Activated naive CD8-positive, alpha-beta T cell treated with anti-CD3 and anti-CD28 coated beads, Interleukin-2, amount 10 ng/mL, durations not matched to agents 7 days and 5 days (primary cell): ENCODE measurements at regions not wholly inside any gene's neighbourhood (a gene's known extent, or its start where the extent isn't known, plus 50 kb on each side); places are given as distances from the start of the nearest gene placed in this dataset.
"Not testable (repeated sequence)": the region's sequence is repeated elsewhere in the genome, so short reads cannot be mapped to it uniquely, and the experiment has no call there.

Experiments used
- ATAC-seq: fragments of 150-1000 bp; cut with Tn5 transposase; one replicate; pipeline ENCODE4 v1.10.0; 2021; ENCODE audit warnings: low read depth, moderate library complexity
- POLR2A ChIA-PET: fragments of 350-600 bp; sonication (Branson Sonifier 250); formaldehyde crosslinking; loops from one replicate; lab custom pipeline; 2021; ENCODE audit warnings: antibody characterized with exemption; lab: Charles Lee
- DNase-seq: peaks from one replicate; pipeline ENCODE4 v3.0.0; 2021
- H3K27ac Mint-ChIP-seq: one replicate; pipeline ENCODE4 v1.8.0; 2022; ENCODE audit warnings: mild to moderate bottlenecking, mixed read lengths
- H3K27me3 Mint-ChIP-seq: one replicate; pipeline ENCODE4 v1.8.0; 2022; ENCODE audit warnings: mild to moderate bottlenecking, moderate library complexity, mixed read lengths
- H3K36me3 Mint-ChIP-seq: one replicate; pipeline ENCODE4 v1.8.0; 2021; ENCODE audit warnings: mild to moderate bottlenecking, mixed read lengths
- H3K4me1 Mint-ChIP-seq: one replicate; pipeline ENCODE4 v1.8.0; 2021; ENCODE audit warnings: mixed read lengths
- H3K4me3 Mint-ChIP-seq: one replicate; pipeline ENCODE4 v1.8.0; 2022; ENCODE audit warnings: mild to moderate bottlenecking, moderate library complexity, mixed read lengths
- H3K9me3 Mint-ChIP-seq: one replicate; pipeline ENCODE4 v1.8.0; 2021; ENCODE audit warnings: mixed read lengths

DNA sequence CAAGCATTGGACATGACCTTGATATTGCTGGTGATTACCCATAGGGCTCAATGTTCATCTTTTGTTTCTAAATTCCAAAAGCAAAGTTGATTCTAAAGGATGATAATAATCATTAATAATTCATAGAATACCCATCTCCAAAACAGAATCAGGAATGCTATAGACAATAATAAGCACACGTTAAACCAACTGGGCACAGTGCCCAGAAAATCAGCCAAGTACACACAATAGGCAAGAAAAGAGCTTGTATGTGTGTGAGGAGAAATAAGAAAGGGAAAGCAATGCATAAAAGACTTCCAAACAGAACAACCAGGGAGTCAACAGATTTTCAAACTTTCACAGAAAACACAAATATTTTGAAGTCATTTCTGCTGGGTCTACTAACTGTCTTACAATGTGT is 242.3 kb upstream of the TEKT4 start:
- ATAC-seq, POLR2A ChIA-PET, H3K4me1 Mint-ChIP-seq, H3K36me3 Mint-ChIP-seq, H3K9me3 Mint-ChIP-seq, DNase-seq, H3K27ac Mint-ChIP-seq, H3K27me3 Mint-ChIP-seq, H3K4me3 Mint-ChIP-seq: not testable (repeated sequence)

DNA sequence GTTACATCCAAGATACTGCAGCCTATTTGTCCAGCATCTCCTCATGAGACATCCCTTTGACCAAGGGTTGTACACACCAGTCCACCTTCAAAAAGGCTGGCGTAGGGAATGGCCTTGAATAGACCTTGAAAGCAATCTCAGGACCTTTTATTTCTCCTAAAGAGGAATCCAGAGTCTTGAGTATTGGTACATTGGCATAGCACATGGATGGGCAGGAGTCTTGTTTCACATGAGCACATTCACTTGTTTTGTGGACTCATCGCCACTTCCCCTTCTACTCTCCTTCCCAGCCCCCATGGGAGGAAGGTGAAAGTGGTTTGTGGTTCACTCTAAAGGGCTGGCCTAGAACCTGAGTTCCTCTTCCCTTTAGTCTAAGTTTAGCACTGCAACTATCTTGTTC is 229.8 kb upstream of the TEKT4 start:
- H3K27ac Mint-ChIP-seq, H3K4me1 Mint-ChIP-seq, H3K9me3 Mint-ChIP-seq, H3K36me3 Mint-ChIP-seq, H3K27me3 Mint-ChIP-seq, ATAC-seq, DNase-seq, POLR2A ChIA-PET, H3K4me3 Mint-ChIP-seq: not testable (repeated sequence)

DNA sequence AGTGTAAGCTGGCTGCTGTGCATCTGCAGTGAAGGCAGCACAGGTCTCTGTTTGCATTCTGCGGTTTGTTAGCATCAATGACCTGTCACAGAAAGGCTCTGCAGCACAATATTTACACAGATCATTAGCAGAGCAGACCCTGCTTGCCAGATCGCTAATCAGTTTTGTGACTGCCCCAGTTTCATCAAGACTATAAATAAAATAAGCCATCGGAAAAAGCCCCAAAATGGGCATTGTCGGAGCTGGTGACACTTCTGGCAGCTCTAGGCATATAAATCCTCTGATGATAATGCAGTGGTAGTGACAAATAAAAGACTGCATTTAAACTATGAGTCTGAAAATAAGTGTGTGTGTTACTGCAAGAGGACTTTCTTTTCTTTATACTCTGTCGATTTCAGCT is 219.1 kb upstream of the TEKT4 start:
- H3K36me3 Mint-ChIP-seq, DNase-seq, ATAC-seq, H3K4me3 Mint-ChIP-seq, POLR2A ChIA-PET, H3K4me1 Mint-ChIP-seq, H3K27ac Mint-ChIP-seq, H3K9me3 Mint-ChIP-seq, H3K27me3 Mint-ChIP-seq: not testable (repeated sequence)

DNA sequence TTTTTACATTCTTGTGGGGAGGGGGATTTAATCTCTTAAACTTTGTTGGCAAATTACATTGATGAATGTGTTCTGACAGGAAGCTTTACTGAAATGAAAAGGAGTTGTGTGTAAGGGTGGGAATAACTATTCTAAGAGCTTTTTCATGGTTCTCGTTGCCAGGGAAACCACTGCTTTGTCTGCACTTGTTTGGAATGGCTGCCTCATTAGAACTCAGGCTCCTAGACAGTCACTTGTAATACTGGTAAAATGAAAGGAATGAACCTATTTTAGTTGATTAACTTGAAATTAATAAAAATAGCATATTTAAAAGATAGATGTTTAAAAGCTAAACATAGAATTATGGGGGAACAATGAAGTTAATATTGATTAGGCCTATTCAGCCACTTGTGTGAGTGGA is 201.4 kb upstream of the TEKT4 start:
- ATAC-seq, H3K27me3 Mint-ChIP-seq, POLR2A ChIA-PET: not testable (repeated sequence)

DNA sequence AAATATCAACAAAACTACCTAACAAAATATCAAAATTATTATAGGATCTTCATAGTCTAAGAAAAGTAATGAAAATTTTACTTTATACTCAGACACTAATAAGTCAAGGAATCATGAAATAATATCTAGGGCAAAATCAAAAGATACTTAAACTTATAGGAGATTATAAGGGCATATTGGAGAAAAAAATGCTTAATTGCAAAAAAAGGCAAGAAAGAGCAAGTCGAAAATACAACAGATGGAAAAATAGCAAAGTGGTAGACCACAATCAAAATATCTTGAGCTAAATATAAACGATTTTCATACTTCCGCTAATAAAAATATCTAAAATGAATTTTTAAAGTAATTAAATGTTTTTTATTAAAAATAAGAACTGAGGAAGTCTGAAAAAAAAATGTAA is 177.0 kb upstream of the TEKT4 start:
- H3K36me3 Mint-ChIP-seq, H3K4me3 Mint-ChIP-seq, DNase-seq, H3K27ac Mint-ChIP-seq, H3K4me1 Mint-ChIP-seq, POLR2A ChIA-PET, ATAC-seq, H3K27me3 Mint-ChIP-seq, H3K9me3 Mint-ChIP-seq: not testable (repeated sequence)

More for the DNA sequence above, 201.4 kb upstream of the TEKT4 start:
- not testable (repeated sequence) for H3K27ac Mint-ChIP-seq, H3K4me3 Mint-ChIP-seq, H3K9me3 Mint-ChIP-seq, H3K36me3 Mint-ChIP-seq, DNase-seq, H3K4me1 Mint-ChIP-seq

DNA sequence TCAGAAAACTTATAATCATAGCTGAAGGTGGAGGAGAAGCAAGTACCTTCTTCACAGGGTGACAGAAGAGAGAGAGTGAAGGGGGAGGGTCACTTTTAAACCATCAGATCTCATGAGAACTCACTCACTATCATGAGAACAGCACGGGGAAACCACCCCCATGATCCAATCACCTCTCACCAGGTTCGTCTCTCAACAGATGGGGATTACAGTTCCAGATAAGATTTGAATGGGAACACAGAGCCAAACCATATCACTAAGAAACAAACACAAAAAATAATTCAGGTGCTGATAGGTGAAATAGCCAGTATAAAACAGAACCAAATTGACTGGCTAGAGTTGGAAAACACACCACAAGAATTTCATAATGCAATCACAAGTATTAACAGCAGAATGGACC is 162.2 kb upstream of the TEKT4 start:
- DNase-seq, ATAC-seq, POLR2A ChIA-PET, H3K36me3 Mint-ChIP-seq, H3K27me3 Mint-ChIP-seq, H3K4me1 Mint-ChIP-seq, H3K4me3 Mint-ChIP-seq, H3K27ac Mint-ChIP-seq, H3K9me3 Mint-ChIP-seq: not testable (repeated sequence)

DNA sequence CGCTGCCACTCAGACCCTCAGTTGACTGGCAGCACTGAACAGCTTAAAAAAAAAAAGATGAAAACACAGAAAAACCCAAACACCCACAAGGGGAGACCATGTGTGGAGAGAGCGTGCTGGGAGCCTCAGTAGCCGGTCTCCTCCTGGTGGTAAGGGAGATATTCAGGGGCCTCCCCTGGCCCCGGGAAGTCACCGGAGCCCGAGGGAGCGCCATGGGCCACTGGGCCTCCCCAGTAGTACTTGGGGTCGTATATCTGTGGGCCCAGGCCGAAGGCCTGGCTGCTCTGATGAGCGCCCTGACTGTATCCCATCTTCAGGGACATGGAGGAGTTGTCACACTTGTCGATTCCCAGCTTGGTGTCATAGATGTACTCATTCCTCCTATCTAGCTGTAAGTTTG is 145.7 kb upstream of the TEKT4 start:
- Mint-ChIP-seq H3K9me3 (no peaks in the 10 kb centered on the region), H3K4me3 (no peak overlapping the region), H3K4me1 (no peaks in the 10 kb centered on the region), H3K27ac (no peak overlapping the region), H3K27me3 (peaks cover 7% of the 10 kb centered on the region), H3K36me3 (no peaks in the 10 kb centered on the region)
- no peak for ATAC-seq
- POLR2A ChIA-PET, result no interaction called here
- no peak for DNase-seq

DNA sequence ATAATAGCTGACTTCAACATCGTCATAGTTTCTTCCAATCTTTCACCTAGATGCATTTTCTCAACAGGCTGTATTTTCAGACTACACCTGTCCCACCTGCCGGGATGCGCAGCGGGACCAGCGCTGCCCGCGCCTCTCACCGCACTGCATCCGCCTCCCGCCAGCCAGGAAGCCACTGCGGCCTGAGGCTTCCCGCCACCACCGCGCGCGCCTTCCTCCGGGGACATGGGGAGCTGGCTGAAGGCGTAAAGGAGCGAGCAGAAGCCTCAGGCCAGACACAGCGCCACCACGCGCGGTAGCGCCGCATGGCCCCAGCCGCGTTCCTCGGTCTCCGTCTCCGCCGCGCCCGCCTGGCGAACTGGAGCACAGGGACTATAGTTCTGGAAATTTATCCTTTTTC is 135.7 kb upstream of the TEKT4 start:
- H3K4me1 Mint-ChIP-seq, H3K27ac Mint-ChIP-seq: not testable (repeated sequence)

DNA sequence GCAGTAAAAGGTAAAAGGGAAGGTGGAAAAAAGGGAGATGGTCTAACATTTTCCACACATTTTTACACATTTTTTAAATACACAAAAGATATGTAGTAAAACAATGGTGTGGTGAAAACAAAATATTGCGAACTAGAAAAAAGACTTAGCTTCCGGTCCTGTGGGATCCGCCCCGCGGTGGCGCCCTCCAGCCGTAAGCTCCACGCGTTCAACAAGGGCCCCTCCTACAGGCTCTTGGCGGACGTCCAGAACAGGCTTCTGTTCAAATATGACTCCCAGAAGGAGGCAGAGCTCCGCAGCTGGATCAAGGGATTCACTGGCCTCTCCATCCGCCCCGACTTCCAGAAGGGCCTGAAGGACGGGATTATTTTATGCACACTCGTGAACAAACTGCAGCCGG is 134.1 kb upstream of the TEKT4 start:
- ATAC-seq, POLR2A ChIA-PET: not testable (repeated sequence)
- H3K27me3 Mint-ChIP-seq, result peaks cover 26% of the 10 kb centered on the region

More for the DNA sequence above, 135.7 kb upstream of the TEKT4 start:
- H3K36me3 Mint-ChIP-seq, H3K9me3 Mint-ChIP-seq, ATAC-seq, H3K4me3 Mint-ChIP-seq, POLR2A ChIA-PET: not testable (repeated sequence)
- peak; percentile 39 for DNase-seq
- H3K27me3 Mint-ChIP-seq, result peaks cover 23% of the 10 kb centered on the region

DNA sequence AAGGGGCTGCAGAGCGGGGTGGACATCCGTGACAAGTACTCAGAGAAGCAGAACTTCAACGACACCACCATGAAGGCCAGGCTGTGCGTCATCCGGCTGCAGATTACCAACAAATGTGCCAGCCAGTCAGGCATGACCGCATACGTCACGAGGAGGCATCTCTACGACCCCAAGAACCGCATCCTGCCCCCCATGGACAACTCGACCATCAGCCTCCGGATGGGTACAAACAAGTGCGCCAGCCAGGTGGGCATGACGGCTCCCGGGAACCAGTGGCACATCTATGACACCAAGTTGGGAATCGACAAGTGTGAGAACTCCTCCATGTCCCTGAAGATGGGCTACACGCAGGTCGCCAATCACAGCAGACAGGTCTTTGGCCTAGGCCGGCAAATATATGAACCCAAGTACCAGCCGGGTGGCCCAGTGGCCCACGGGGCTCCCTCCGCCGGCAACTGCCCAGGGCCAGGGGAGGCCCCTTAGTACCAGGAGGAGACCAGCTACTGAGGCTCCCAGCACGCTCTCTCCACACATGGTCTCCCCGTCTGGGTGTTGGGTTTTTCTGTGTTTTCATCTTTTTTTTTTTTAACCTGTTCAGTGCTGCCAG is 133.4 kb upstream of the TEKT4 start:
- H3K27me3 Mint-ChIP-seq, result peaks cover 25% of the 10 kb centered on the region
- H3K4me1 Mint-ChIP-seq, DNase-seq, H3K4me3 Mint-ChIP-seq, POLR2A ChIA-PET, H3K36me3 Mint-ChIP-seq, H3K27ac Mint-ChIP-seq, ATAC-seq, H3K9me3 Mint-ChIP-seq: not testable (repeated sequence)

More for the DNA sequence above, 134.1 kb upstream of the TEKT4 start:
- not testable (repeated sequence) for H3K9me3 Mint-ChIP-seq, H3K27ac Mint-ChIP-seq, H3K4me1 Mint-ChIP-seq, DNase-seq, H3K4me3 Mint-ChIP-seq, H3K36me3 Mint-ChIP-seq

DNA sequence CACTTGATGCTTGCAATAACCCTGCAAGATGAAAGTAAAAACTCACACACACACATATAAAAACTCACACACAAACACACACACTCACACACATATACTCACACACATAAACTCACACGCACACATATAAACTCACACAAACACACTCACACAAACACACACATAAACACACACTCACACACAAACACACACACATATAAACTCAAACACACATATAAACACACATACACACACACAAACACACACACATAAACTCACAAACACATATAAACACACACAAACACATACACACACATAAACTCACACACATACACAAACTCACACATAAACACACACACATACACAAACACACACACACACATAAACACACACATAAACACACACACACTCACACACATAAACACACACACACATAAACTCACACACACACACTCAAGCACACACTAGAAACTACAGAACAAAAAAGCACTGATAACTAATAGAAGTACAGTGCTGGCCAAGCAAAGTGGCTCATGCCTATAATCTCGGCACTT is 117.7 kb upstream of the TEKT4 start:
- Mint-ChIP-seq H3K27ac (no peak overlapping the region), H3K9me3 (peaks cover 2% of the 10 kb centered on the region), H3K4me3 (no peak overlapping the region), H3K36me3 (no peaks in the 10 kb centered on the region), H3K27me3 (peaks cover 11% of the 10 kb centered on the region), H3K4me1 (no peaks in the 10 kb centered on the region)
- ATAC-seq (no peak), DNase-seq (no peak)
- POLR2A ChIA-PET, result no interaction called here

DNA sequence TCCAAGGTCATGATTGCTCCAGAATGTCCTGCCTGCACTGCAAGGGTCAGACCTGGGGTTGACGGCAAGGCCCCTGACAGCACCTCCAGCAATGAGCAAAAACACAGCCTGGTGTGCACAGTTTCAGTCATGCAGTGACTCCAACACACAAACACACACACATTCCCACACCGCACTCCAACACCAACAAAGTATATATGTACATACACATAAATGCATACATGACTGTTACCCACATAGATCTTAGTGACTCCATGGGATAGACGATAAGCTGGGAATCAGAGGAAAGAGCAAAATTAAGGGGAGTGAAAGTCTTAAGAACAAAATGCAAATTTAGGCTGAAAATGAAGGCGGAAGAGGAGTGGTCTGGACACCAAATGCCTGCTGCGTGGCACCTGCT is 112.7 kb upstream of the TEKT4 start:
- no peaks in the 10 kb centered on the region for H3K4me1 Mint-ChIP-seq
- no peak overlapping the region for H3K4me3 Mint-ChIP-seq
- POLR2A ChIA-PET, result no interaction called here
- DNase-seq (no peak), ATAC-seq (no peak)
- no peaks in the 10 kb centered on the region for H3K36me3 Mint-ChIP-seq
- H3K27me3 Mint-ChIP-seq, result no peaks in the 10 kb centered on the region
- no peaks in the 10 kb centered on the region for H3K9me3 Mint-ChIP-seq
- H3K27ac Mint-ChIP-seq, result no peak overlapping the region

DNA sequence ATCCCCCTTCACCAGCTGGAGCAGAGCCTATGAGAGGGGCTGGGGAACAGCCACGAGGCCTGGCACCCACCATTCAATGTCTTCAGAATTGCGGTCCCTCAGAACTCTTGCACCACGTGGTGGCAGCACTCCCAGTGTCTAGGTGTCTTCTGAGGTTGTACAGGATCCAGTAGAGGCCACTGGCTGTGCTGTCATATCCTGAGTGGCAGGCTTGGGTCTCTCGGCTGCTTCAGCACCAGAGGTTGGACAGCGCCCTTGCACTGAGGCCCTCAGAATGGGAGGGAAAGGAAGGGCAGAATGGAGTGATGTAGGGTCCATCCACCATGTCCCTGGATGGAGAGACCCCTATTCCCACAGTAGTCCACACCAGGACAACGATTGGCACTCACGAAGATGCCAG is 112.0 kb upstream of the TEKT4 start:
- ATAC-seq (no peak), DNase-seq (peak; percentile 46)
- no peak overlapping the region for H3K4me3 Mint-ChIP-seq
- no peaks in the 10 kb centered on the region for H3K27me3 Mint-ChIP-seq
- H3K27ac Mint-ChIP-seq, result no peak overlapping the region
- no peaks in the 10 kb centered on the region for H3K9me3 Mint-ChIP-seq
- H3K4me1 Mint-ChIP-seq, result no peaks in the 10 kb centered on the region
- no peaks in the 10 kb centered on the region for H3K36me3 Mint-ChIP-seq
- POLR2A ChIA-PET, result no interaction called here

DNA sequence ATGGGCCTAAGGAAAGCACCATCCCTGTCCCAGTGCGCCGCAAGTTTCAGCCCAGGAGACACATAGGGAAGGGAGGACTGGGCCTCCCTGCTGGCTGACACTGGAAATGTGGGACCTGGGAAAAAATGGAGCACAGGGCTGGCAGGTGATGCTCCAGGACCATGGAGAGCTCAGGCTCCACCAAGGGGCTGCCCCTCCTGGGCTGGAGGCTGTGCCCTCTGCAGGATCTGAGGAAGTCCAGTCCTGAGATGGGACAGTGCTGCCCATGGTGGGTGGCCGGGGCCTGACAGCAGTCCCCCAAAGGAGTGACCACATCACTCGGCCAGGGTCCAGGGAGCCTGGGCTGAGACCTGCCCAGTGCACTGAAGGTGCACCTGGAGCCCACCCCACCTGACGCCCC is 108.6 kb upstream of the TEKT4 start:
- POLR2A ChIA-PET, result no interaction called here
- H3K27me3 Mint-ChIP-seq, result no peaks in the 10 kb centered on the region
- no peak for DNase-seq

More for the DNA sequence above, 108.6 kb upstream of the TEKT4 start:
- no peak overlapping the region for H3K27ac Mint-ChIP-seq
- H3K36me3 Mint-ChIP-seq, result no peaks in the 10 kb centered on the region
- ATAC-seq, result no peak
- no peaks in the 10 kb centered on the region for H3K9me3 Mint-ChIP-seq
- no peak overlapping the region for H3K4me3 Mint-ChIP-seq
- no peaks in the 10 kb centered on the region for H3K4me1 Mint-ChIP-seq
